GM18502 (cell line): ENCODE measurements at regions not wholly inside any gene's neighbourhood (a gene's known extent, or its start where the extent isn't known, plus 50 kb on each side); places are given as distances from the start of the nearest gene placed in this dataset.

Experiments used
- ATAC-seq: cut with Tn5 transposase; IDR thresholded peaks from one replicate; pipeline ENCODE4 v1.9.1; 2021; ENCODE audit warnings: mild to moderate bottlenecking; ENCODE audit not compliant: unreplicated experiment, poor library complexity

DNA sequence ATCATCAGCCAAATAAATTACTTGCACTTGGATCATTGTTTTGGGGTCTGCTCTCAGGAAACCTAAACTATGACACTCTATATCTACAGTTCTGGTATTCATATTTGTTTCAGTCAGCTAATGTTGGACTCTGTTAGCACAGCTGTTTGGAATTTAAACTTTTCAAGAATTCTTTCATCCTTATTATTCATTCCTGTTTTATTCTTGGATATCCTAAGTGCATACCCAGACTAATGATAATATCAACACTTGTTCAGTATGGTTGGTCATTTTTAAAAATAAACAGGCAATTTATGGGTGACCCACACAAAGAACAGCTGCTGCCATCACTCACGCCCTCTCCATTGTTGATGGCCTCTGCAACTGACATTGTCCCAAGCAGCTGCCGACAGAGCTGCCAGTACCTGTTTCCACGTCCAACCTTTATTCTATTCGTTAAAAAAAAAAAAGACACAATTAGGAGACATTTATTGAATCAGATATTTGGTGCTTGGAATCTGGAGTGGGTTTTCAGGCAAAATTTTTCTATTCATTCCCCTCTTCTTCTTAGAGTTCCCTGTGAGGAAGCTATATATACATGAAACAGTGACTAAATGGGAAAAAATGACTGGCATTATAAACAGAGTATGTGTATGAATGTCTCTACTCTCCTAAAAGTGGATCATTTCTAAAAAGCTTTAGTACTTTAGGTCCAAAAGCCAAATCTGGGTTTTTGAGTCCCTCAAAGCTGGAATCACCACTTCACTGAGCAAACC lies 252.1 kb upstream of the NAV3 start:
- no peak for ATAC-seq

DNA sequence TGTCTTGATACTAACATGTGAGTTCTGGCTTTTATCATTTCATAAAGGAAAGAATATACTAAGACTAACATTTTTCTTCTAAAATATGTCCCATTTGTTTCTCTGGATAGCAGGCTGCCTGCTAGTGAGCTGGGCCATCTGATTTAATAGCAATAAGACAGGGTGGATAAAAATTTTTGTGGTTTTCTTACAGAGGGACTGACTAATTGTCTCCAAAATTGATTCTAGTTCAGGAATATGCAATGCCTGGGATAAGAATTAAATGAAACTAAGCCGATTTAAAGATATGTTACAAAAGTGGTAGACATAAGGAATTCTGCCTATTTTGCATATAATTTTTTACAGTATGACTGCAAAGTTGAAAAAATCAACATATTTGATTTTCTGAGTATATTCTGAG lies 252.9 kb upstream of the NAV3 start:
- ATAC-seq: no peak

DNA sequence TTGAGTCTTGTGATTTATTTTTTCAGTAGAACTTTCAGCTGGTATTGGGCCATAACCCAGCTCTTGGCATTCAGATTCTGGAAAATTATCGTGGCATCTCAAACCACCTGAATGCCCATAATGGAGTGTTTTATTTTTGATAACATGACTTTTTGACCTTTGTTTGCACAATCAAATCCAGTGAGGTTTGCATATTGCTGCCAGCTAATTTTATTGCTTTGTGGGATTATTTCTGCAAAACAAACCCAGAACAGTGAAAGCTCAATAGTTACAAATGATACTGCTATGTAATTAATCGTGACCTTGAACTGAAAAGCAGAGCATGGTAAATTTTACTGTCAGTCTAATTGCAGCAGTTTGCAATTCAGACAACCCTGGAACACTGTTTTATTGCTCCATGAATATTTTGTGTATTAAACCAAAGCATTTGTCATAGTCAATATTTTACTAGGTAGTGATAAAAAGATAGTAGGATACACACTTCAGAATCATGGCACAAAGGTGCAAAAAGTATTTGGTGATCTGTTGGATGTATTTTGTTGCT lies 255.2 kb upstream of the NAV3 start:
- no peak for ATAC-seq

DNA sequence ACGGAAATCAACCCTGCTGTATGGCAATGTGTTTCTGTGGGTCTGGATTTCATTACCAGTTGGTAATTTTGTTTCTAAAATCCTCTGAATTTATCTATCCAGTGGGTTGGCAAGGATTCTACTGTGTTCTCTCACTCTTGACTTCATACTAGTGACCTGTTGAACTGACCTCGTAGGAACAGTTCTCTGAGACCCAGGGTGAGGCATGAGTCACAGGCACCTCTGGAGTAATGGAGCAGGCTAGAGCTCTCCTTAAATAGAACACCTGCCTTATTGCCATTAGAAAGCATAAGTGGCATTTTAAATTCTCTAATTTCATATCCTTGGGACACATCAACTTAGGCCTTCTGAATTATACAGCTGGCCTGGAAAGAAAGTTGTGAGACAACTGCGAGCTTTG lies 258.3 kb upstream of the NAV3 start:
- no peak for ATAC-seq

DNA sequence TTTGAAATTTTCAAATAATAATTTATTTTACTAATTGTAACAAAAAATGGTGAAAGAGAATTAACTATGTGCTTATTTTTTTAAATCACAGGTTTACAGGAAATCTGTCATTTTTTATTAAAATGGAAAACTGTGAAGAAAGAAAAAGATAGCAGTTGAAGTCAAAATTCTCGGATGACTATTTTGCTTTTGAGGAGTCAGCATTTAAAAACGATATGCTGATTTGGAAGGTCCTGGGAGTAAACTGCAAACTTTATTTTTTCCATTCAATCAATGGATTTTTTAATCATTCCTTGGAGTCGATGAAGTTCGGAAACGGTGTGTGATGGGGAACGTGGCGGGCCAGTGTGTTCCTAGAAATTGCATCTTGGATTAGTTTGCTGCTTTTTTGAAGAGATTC lies 258.9 kb upstream of the NAV3 start:
- no peak for ATAC-seq

DNA sequence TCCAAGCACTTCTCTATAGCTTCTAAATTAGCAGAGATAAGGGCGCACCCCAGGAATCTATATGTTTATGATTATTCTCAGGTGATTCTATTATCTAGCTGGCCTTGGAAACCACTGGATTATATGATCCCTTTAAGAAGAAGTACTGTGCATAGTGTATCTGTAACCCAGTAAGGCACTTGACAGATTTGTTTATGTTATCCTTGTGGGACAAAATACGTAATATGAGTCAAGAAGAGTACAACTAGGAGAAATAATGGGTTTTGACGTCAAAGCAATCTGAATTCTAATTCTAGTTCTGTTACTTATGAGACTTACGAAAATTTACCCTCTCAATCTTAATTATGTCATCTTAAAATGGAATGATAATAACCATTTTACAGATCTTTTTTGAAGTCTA lies 259.6 kb upstream of the NAV3 start:
- ATAC-seq: no peak

DNA sequence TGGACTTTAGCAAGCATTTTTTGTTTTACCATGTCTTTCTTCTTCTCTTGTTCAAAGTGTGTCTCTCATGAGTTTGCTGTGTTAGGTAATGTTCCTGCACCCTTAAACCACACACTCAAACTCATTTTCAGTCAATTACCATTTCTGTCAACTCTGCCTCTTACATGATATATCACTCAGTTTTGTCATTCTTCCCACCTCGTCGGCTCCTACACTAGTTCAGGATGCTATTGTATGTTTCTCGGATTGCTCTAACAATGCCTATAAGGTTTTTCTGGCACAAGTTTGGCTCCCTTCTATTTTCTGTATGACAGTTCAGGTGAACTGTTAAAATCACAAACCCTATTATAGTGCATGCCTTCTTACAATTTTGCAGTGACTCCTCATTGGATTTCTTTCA lies 260.8 kb upstream of the NAV3 start:
- no peak for ATAC-seq

DNA sequence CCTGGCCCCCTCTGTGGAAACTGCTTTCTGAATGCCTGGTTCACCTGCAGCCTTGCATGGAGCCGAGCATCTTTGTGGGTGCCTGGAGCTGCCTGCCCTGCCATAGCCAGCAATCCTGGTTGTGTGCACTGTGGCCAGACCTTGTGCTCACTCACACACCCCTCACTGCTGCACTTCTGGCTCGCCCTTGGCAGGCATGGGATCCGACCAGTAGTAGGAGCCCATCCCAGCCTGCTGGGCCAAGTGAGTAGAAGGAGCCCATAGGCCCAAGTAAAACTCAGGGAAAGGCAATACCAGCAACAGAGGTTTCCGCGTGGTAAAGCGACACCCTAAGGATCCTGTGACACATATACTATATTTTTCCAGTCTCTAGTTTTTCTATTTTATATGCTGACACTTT lies 270.0 kb upstream of the NAV3 start:
- no peak for ATAC-seq

DNA sequence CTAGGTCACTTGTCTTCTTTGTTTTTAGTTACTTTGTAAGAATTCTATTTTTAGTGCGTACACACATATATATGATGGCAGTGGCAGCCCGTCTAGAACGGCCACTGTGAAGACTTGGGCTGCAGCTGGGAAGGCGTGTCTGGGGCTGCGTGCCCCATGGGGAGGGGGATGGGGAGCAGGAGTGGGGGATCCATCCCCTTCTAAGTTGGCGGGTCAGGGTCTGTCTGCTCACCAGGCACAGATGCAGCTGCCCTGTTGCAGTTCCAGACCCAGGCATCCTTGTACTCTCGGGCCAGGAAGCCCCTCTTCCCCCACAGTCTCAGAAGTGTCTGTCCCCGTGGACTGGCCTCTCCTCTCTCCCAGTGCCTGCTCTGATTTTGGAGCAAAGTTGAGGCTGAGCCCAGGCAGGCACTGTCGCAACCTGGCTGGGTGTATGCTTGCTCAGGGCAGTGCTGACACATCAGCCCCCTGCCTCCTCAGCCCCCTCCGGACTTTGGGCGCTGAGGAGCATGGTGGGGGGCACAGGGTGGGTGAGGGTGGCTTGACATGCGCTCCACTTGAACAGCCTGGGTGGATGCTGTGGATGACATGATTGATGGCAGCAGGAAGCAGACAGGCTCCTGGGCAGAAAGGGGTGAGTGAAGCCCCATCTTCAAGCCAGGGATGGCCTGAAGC lies 271.2 kb upstream of the NAV3 start:
- no peak for ATAC-seq

DNA sequence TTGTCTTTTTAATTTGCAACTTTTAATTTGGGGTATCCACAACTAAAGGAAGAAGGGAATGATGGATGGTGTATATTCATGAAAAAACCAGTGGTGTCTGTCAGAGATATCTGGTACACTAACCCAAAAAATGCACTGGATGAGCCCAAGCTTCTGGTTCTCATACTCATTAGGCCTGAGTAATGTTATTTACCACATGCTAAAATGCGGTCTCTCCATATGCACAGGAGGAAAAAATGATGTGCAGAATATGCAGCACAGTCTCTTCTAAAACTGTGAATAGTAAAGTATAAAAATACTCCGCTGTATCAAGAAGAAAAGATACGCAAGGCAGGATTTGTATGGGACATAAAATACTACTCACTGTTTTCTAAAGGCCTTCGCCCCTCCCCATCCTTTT lies 275.6 kb upstream of the NAV3 start:
- no peak for ATAC-seq

DNA sequence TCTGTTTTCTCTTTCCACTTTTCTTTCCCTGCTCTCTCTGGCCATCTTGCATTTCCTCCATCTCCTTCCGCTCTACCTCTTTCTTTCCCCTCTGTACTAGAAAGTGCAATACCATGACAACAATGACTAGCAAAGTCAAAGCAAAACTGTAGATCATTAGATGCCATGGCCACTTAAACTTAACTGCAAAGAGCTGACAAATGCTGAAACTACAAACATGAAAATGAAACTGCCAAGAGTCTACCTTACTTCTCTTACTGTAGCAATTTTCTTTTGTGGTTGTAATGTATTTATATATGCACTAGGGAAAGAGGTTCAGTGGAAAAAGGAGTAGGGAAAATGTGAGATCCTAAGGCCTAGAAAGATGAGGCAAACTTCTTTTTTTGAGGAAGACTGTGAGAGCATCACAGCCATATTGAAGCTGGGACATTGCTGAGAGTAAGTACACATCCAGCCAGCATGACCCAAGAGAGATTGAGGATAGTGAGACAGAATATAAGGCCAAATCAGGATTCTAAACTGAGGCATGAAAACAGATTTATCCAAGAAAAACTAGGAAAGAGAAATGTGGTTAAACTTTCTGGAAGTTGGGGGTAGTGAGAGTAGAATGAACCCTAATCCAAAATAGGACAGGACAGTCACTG lies 276.6 kb upstream of the NAV3 start:
- peak; percentile 100 for ATAC-seq

DNA sequence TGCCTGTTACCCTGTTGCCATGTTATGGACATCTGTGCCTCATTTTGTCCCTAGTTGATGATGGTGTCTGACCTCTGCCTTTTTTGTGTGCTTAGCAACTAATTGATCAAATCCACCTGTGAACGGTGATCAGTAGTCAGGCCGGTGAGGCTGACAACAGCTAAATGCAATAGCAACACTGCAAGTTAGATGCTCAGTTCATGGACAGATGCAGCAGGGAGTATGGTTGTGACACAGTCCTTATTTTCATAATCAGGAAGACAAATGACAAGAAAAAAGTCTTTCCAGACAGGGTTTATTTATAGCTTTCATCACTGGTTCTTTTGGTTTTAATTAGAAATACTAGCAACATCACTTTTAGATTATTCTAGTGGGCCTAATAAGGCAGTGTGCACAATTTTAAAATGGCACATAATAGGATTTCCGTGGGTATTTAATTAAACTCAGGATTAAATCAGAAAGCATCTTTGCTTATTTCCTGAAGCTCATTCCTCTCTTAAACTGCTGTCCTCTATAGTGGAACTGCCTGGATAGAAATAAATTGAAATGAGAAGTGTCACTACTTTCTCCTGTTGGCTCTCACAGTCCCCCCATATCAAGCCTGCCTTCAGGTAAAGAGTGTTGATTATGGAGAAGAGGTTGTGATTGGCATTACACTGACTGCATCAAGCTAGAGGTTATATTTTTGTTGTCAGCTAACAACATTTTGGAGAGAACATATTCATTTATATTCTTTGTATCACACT lies 281.1 kb upstream of the NAV3 start:
- no peak for ATAC-seq

DNA sequence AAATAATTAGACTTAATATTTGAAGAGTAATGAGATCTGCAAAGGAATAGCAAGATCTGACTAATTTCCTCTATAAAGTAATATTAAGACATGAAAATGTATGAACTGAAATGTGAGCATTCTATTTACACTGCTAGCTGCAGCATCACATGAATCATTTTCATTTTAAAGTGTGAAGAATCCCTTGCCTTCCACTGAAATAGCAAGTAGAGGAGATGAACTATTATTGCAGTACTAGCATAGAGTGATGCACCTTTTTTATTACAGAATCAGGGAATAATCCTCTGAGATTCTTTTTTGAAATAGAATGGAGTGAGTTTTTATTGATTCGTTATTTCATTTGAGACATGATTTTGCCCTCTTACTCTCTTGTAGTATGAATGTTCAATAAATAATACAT lies 281.9 kb upstream of the NAV3 start:
- ATAC-seq: no peak

DNA sequence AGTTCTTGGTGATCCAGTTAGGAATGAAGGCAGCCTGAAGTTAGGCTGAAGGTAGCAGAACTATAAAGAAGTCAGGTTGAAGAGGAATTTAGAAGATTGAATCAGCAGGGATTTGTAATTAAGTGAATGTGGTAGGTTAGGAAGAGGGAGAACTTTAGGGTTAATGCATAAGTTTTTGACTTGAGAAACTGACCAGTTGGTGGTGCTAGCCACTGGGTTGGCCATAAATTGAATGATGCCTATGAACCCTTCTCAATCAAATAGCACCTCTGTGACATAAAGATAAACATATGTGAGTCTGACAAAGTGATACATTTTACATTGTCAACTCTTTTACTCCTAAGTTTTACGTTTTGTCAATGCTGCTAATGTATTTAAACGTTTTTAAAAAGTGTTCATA lies 290.6 kb upstream of the NAV3 start:
- no peak for ATAC-seq

DNA sequence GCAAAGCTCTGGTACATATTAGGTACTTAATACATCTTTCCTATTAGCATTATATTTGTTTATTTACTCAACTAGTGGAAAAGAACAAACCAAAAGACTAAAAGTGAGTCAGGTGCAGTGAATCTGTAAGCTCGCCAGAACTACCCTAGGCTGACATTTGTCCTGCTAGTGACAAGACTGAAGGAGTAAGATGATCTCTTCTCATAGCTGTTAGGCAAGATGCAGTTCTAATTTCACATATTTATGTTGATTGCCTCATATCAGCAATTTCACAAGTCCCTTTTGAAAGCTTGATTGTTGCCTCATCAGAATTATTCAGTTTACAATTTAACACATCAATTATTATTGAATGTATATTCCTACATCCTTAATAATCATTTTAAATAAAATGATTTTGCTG lies 293.0 kb upstream of the NAV3 start:
- no peak for ATAC-seq

DNA sequence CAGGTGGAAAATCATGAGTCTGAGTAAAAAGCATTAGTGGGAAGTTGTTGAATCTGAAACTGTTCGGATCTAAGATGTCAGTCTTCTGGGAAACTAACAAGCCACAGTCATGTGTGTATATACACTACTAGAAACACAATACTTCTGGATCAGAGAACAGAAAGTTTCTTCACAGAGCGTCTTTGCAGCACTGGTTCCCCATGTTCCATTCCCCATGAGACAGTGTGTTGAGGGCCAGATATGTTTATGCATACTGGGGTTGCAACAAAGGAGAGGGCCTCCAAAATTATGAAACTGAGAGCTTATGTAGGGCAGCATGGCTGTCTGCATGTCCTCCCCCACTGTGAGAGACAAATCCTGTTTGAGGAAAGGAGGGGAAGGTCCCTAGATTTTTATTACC lies 295.0 kb upstream of the NAV3 start:
- no peak for ATAC-seq

DNA sequence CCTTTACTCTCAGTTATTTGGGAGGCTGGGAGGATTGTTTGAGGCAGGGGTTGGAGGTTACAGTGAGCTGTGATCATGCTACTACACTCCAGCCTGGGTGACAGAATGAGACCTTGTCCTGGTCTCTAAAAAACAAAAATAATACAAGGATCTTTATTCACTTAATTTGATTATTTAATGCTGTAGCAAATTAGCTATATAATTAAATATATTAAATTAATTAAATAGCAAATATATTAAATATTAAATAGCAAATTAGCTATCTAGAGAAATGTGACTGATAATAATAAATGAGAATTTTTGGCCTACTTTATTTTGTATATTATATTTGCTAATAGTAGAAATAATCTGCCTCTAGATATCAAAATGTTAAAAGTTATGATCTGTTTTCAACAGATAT lies 298.8 kb upstream of the NAV3 start:
- no peak for ATAC-seq

DNA sequence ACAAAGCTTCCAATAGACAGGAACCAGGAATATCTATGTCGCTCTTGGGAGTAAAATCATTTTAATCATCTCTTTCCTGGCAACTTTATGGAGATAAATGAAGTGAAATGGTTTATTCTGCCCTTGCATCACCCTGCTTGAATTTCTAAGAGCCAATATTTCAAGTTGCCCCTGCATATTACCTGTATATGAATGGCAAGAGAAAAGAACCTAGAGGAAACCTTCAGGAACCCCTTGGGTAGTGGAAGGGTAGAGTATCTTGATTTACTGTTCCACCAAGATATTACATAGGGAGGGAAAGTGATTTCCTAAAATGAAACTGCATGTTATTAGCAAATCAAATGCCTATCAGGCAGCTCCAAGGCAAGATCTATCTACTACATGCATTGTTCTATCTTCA lies 308.4 kb upstream of the NAV3 start:
- ATAC-seq: no peak

DNA sequence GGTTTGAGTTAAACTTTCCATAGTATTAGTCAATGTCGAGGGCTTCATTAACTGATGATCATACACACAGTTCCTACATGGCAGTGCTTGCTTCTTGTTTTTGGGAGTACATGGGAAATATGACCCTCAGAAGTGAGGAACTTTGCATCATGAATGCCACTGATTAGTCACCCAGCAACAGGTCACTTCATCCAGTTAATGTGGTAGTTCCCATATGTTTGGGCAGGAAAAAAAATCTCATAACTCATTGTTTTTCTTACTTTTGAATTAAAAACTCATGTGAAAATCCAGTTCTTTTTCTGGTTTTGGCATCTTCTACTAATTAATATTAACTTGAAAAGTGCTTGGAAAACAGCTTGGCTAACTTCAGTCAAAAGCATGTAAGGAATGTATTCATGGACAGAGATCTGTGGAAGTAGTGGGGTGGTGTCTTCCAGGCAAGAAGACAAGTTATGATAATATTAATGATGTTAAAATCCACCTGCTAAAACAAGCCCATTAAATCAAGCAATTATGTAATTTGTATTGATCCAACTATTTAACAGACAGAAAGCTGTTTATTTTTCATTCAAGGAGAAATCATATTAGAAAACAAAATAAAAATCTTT lies 309.1 kb upstream of the NAV3 start:
- no peak for ATAC-seq

DNA sequence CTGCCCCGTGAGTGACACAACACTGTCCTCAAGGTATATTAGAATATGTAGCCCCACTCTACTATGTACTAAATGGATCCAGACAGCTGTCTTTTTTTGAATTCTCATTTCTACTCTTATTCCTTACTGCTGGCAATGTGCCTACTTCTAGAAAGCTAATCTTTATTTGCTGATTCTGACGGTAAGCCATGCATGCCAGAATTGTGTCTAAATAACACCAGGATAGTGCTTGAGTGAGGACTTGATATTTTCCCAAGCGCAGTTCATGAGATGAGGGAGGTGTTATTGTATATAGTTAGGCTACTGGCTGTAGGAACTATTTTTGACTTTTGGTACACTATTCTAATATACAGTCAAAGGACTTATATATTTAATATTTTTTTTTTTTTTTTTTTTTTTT lies 316.2 kb upstream of the NAV3 start:
- no peak for ATAC-seq
